GM12891 (cell line): ENCODE measurements at regions not wholly inside any gene's neighbourhood (a gene's known extent, or its start where the extent isn't known, plus 50 kb on each side); places are given as distances from the start of the nearest gene placed in this dataset.

Experiments used
- DNase-seq: peaks from one replicate; pipeline ENCODE4 v3.0.0; 2011; ENCODE audit warnings: low spot score; ENCODE audit not compliant: insufficient read length
- FAIRE-seq: peaks from 2 replicates; lab custom pipeline; 2011; peaks lifted over from hg19 to GRCh38; lab: Jason Lieb, UNC
- PAX5 ChIP-seq: IDR thresholded peaks from 2 replicates; pipeline ENCODE4 v1.6.1; 2011; ENCODE audit warnings: low read length, moderate library complexity, mild to moderate bottlenecking; ENCODE audit not compliant: insufficient read depth, severe bottlenecking
- POLR2A ChIP-seq: IDR thresholded peaks from 2 replicates; pipeline ENCODE4 v1.6.1; 2011; ENCODE audit warnings: low read depth, low read length, control low read depth
- POLR2AphosphoS5 ChIP-seq: IDR thresholded peaks from 2 replicates; pipeline ENCODE4 v1.6.1; 2011; ENCODE audit warnings: low read depth, low read length, control low read depth
- POU2F2 ChIP-seq: IDR thresholded peaks from 2 replicates; pipeline ENCODE4 v1.6.1; 2011; ENCODE audit warnings: low read depth, mild to moderate bottlenecking, control low read depth, low read length, moderate library complexity
- SPI1 ChIP-seq: IDR thresholded peaks from 2 replicates; pipeline ENCODE4 v1.6.1; 2011; ENCODE audit warnings: low read depth, low read length, control low read depth
- TAF1 ChIP-seq: IDR thresholded peaks from 2 replicates; pipeline ENCODE4 v1.6.1; 2011; ENCODE audit warnings: low read depth, low read length, control low read depth

DNA sequence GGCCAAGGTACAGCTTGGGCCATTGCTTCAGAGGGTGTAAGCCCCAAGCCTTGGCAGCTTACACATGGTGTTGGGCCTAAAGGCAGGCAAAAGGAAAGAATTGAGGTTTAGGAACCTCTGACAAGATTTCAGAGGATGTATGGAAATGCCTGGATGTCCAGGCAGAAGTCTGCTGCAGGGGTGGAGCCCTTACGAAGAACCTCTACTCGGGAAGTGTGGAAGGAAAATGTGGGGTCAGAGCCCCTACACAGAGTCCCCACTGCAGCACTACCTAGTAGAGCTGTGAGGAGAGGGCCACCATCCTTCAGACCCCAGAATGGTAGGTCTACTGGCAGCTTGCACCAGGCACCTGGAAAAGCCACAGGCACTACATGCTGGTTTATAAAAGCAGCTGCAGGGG, 124.2 kb downstream of the RPIA start:
- TF ChIP-seq POLR2A (no peak), TAF1 (no peak), SPI1 (no peak), POLR2AphosphoS5 (no peak), POU2F2 (no peak), PAX5 (no peak)
- no peak for DNase-seq
- no peak for FAIRE-seq

DNA sequence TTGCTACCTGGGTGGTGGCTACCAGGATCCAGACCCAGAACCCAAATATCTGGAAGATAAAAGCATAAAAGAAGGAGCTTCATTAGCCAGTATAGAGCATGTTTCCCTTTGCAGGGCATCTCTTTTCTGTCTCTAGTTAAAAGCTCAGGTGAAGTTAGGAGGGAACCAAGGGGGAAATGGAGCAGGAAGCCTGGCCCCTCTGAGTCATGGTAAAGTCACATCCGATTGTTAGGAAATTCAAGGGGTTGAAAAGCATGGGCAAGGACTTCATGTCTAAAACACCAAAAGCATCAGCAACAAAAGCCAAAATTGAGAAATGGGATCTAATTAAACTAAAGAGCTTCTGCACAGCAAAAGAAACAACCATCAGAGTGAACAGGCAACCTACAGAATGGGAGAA, 126.9 kb downstream of the RPIA start:
- TF ChIP-seq POU2F2 (no peak), PAX5 (no peak), POLR2A (no peak), TAF1 (no peak), SPI1 (no peak), POLR2AphosphoS5 (no peak)
- no peak for DNase-seq
- FAIRE-seq, result no peak

DNA sequence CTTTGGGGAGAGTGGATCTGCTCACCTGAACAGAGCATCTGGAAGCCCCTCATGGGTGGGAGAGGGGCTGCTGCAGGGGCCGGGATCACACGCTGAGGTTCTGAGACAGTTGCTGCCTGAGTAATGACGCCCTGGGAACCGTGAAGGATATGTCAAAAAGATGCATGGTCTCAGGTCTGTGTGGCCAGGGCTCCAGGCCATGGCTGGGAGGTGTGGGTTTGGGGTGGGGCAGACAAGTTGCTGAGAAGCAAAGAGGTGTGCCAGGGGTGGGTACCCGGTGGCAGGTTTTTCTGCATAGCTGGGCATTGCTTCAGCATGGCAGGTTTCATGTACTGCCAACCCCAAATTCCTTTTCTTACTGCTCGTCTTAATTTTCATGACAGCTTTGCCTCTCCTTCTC, 133.5 kb downstream of the RPIA start:
- FAIRE-seq (no peak), DNase-seq (no peak)
- no peak for TF ChIP-seq PAX5
- TF ChIP-seq TAF1, result no peak
- no peak for TF ChIP-seq POLR2AphosphoS5
- no peak for TF ChIP-seq POLR2A
- no peak for TF ChIP-seq SPI1
- no peak for TF ChIP-seq POU2F2

DNA sequence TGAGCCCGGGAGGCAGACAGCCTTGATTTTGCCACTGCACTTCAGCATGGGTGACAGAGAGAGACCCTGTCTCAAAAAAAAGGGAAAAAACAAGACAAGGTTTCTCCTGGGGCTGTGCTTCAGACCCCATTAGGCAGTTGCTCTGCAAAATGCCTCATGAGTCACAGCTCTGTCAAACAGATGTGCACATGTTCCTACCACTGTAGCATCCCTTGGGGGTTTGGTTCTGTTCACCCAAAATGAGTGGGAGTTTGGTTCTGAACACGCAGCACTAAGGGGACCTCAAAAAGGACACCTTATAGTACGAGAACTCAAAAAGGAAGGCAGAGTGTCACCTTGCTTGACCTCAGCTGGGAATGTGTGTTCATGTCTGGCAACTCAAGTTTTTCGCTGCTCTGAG, 134.9 kb downstream of the RPIA start:
- DNase-seq, result no peak
- FAIRE-seq, result no peak
- no peak for TF ChIP-seq POLR2A
- no peak for TF ChIP-seq SPI1
- no peak for TF ChIP-seq TAF1
- TF ChIP-seq POLR2AphosphoS5, result no peak
- TF ChIP-seq PAX5, result no peak
- TF ChIP-seq POU2F2, result no peak

DNA sequence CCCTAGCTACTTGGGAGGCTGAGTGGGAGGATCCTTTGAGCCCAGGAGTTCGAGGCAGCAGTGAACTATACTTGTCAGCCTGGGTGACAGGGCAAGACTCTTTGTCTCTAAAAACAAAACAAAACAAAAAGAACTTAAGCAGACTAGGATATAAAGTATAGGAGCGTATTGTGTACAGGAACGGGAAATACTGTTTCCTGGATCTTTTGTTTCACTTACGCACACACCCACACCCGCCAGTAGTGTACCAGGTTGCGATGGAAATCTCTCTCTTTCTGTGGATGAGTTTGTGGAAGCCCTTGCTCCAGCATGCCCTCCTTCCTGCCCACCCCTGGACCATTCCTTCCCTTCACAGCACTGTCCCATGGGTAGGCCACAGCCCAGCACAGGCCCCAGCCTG, 136.3 kb downstream of the RPIA start:
- TF ChIP-seq POU2F2 (no peak), POLR2AphosphoS5 (no peak), POLR2A (no peak), TAF1 (no peak), SPI1 (no peak), PAX5 (no peak)
- FAIRE-seq, result peak; percentile 33
- DNase-seq, result no peak

- DNase-seq, result no peak
- TF ChIP-seq SPI1 (no peak), POU2F2 (no peak), POLR2AphosphoS5 (no peak), PAX5 (no peak)
- FAIRE-seq, result peak; percentile 66
These were observed 137.1 kb downstream of the RPIA start for GRCh38 chr2:88828397-88829137.

GRCh38 chr2:88829607-88830463, 138.4 kb downstream of the RPIA start:
- FAIRE-seq, result peak; percentile 90
- no peak for DNase-seq
- TF ChIP-seq PAX5, result no peak
- TF ChIP-seq POU2F2, result no peak
- TF ChIP-seq POLR2AphosphoS5, result no peak
- no peak for TF ChIP-seq POLR2A
- TF ChIP-seq TAF1, result no peak

DNA sequence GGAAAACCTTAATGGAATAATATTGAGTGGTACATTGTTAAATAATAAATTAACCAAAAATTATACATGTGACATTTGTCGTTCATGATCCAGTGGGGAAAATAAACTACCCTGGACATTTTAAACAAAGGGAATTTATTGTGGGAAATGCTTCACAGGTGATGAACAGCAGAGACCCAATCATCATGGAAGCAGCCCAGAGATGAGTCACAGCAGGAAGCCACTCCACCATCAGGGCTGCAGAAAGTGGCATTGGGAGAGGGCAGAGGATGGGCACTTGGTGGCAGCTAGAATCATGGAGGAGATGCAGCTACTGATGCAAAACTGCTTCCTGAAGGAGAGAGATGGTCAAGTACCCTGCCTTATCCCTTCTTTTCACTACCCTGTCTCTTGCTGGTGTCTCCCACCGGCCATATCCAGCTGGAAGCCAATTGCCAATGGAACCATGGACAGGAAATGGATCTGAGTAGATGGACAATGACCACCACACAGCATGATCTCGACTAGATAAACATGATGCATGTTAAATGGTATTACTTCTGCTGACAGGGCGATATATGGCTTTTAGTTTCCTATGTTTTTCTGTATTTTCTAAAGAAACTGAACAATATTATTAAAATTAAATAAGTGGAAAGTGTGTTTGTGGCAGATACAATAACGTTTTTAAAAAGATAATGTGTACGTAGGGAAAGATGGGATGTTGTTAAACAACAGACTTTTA, 139.8 kb downstream of the RPIA start:
- FAIRE-seq, result no peak
- TF ChIP-seq TAF1, result no peak
- no peak for TF ChIP-seq SPI1
- TF ChIP-seq POU2F2, result no peak
- TF ChIP-seq POLR2AphosphoS5, result no peak
- no peak for TF ChIP-seq PAX5
- TF ChIP-seq POLR2A, result no peak
- DNase-seq, result no peak

- FAIRE-seq, result peak; percentile 98
- peak; percentile 26 for DNase-seq
- TF ChIP-seq POLR2A (no peak), POLR2AphosphoS5 (peak; percentile 35), TAF1 (peak; percentile 87), PAX5 (peak; percentile 66), POU2F2 (peak; percentile 89; the same call in 1 of the 2 replicates), SPI1 (no peak)
These were observed 140.3 kb downstream of the RPIA start for GRCh38 chr2:88831792-88832248.

- FAIRE-seq (no peak), DNase-seq (no peak)
These were observed 141.0 kb downstream of the RPIA start for GRCh38 chr2:88832311-88832991.

More at GRCh38 chr2:88832311-88832991, 141.0 kb downstream of the RPIA start:
- TF ChIP-seq TAF1 (peak; percentile 70; the same call in 1 of the 2 replicates), POLR2AphosphoS5 (peak; percentile 75; the same call in 1 of the 2 replicates), POLR2A (peak; percentile 57; the same call in 1 of the 2 replicates), POU2F2 (no peak), SPI1 (no peak)
